ENCODE measurements at regions not wholly inside any gene's neighbourhood (a gene's known extent, or its start where the extent isn't known, plus 50 kb on each side); places are given as distances from the start of the nearest gene placed in this dataset.
"Not testable (repeated sequence)": the region's sequence is repeated elsewhere in the genome, so short reads cannot be mapped to it uniquely, and the experiment has no call there.

DNA sequence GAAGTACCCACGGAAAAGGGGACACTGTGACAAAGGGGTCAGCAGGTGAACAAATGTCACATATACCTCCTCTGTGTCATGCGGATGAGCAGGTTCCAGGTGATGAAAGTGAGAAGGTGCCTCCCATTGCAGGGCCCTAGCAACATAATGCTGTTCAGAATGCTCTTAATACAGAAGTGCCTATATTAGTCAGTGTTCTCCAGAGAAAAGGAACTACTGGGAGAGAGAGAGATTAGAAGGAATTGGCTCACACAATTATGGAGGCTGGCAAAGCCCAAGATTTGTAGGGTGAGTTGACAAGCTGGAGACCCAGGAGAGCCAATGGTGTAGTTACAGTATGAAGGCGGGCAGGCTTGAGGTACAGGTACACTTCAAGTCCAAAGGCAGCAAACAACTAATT lies 98.1 kb upstream of the CDC42EP3 start:
- Histone ChIP-seq H3K36me3 (no peaks in the 10 kb centered on the region), H3K9me3 (no peaks in the 10 kb centered on the region), H3K27ac (no peak overlapping the region), H3K4me1 (no peaks in the 10 kb centered on the region), H3K4me3 (no peak overlapping the region), H3K27me3 (no peaks in the 10 kb centered on the region)
- DNase-seq, result no peak
- TF ChIP-seq, protein P1, sequence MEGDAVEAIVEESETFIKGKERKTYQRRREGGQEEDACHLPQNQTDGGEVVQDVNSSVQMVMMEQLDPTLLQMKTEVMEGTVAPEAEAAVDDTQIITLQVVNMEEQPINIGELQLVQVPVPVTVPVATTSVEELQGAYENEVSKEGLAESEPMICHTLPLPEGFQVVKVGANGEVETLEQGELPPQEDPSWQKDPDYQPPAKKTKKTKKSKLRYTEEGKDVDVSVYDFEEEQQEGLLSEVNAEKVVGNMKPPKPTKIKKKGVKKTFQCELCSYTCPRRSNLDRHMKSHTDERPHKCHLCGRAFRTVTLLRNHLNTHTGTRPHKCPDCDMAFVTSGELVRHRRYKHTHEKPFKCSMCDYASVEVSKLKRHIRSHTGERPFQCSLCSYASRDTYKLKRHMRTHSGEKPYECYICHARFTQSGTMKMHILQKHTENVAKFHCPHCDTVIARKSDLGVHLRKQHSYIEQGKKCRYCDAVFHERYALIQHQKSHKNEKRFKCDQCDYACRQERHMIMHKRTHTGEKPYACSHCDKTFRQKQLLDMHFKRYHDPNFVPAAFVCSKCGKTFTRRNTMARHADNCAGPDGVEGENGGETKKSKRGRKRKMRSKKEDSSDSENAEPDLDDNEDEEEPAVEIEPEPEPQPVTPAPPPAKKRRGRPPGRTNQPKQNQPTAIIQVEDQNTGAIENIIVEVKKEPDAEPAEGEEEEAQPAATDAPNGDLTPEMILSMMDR (IDR thresholded peaks at IDR 0.05), result no peak
- no peak for TF ChIP-seq POLR2A (IDR thresholded peaks at IDR 0.05)

DNA sequence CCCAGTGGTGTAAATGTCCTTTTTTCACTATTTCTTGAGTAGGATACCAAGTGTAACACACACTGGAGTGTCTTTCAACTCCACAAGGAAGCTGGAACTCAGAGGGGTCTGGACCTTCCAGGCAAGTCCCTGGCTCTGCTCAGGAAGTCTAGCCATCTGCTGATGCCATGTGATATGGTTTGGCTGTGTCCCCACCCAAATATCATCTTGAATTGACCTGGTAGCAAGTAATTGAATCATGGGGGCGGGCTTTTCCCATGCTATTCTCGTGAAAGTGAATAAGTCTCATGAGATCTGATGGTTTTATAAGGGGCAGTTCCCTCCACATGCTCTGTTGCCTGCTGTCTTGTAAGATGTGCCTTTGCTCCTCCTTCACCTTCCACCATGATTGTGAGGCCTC lies 99.4 kb upstream of the CDC42EP3 start:
- H3K27me3 ChIP-seq, result no peaks in the 10 kb centered on the region
- no peaks in the 10 kb centered on the region for H3K4me1 ChIP-seq
- H3K27ac ChIP-seq, result no peak overlapping the region
- no peaks in the 10 kb centered on the region for H3K9me3 ChIP-seq
- H3K4me3 ChIP-seq, result no peak overlapping the region
- H3K36me3 ChIP-seq, result no peaks in the 10 kb centered on the region
- no peak for DNase-seq
- TF ChIP-seq POLR2A (IDR thresholded peaks at IDR 0.05), result no peak
- TF ChIP-seq, protein P1 (IDR thresholded peaks at IDR 0.05), result no peak

DNA sequence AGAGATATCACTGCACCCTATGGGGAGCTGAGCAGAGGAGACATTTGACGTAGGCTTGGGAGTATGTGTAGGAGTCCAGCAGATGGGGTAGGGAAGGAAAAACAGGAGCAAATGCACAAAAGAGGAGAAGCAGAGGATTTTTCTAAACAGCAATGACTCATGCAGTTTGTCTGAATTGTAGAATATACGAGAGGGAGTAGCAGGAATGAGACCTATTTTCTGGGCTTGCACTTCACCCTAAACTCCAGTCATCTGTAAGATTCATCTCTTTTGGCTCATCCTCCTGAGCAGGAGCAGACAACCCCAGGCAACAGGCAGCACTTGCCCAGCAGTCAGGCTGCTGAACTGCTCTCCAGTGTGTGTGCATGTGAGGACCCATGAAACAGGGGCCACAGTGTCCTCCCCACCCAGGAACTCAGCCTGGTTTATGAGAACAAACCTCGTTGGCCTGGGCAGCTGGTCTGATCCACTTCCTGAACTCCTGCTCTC lies 100.2 kb upstream of the CDC42EP3 start:
- DNase-seq, result no peak

DNA sequence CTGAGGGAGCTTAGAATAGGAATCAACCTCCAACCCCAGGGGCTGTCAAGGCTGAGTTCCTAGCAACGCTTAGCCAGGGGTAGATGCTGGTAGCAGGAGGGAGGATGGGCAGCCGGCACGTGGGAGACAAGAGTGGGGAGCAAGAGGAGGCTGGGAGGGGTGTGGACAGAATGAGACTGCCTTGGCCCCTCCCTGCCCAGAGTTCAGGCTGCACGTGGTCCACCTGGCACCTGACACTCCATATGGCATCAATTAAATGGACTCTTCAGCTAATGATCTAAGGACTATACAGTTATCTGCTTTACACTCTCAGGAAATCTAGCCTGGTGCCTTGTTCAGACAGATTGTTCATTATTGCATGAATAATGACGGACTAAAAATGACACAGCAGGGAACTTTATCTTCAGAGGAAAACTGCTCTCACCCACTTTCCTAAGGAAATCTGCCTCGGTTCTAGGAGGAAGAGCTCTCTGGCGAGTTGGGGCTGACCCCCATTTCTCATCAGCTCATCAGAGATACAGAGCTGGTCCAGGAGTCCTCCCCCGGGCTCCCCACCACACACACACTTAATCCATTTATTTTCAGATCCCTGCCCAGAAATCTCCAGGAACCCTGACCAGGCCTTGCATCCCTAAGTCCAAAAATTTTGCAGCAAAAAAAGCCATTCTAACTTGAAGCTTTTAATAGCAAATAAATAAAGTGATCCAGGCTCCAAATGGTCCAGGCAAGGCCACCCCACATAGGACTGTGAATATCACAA lies 102.1 kb upstream of the CDC42EP3 start:
- H3K4me1 ChIP-seq, result no peaks in the 10 kb centered on the region
- no peaks in the 10 kb centered on the region for H3K9me3 ChIP-seq
- DNase-seq, result peak in 1 of 3 donors; percentile 52
- no peak for TF ChIP-seq POLR2A (IDR thresholded peaks at IDR 0.05)
- TF ChIP-seq, protein P1 (IDR thresholded peaks at IDR 0.05), result no peak
- no peak overlapping the region for H3K4me3 ChIP-seq
- no peaks in the 10 kb centered on the region for H3K27me3 ChIP-seq
- no peaks in the 10 kb centered on the region for H3K36me3 ChIP-seq
- no peak overlapping the region for H3K27ac ChIP-seq

More for the DNA sequence above, 100.2 kb upstream of the CDC42EP3 start:
- Histone ChIP-seq H3K36me3 (no peaks in the 10 kb centered on the region), H3K4me1 (no peaks in the 10 kb centered on the region), H3K9me3 (no peaks in the 10 kb centered on the region), H3K27me3 (no peaks in the 10 kb centered on the region), H3K4me3 (no peak overlapping the region), H3K27ac (peak overlapping the region in 1 of 4 donors; percentile 45)
- TF ChIP-seq POLR2A (IDR thresholded peaks at IDR 0.05), result no peak
- TF ChIP-seq, protein P1 (IDR thresholded peaks at IDR 0.05), result no peak

- H3K27ac ChIP-seq, result not testable (repeated sequence)
Observed at GRCh38 chr2:37774171-37774944, 102.9 kb upstream of the CDC42EP3 start.

More at GRCh38 chr2:37774171-37774944, 102.9 kb upstream of the CDC42EP3 start:
- H3K9me3 ChIP-seq, H3K4me1 ChIP-seq, H3K36me3 ChIP-seq, H3K27me3 ChIP-seq, DNase-seq, H3K4me3 ChIP-seq: not testable (repeated sequence)
